AG08396 (cell line): ENCODE measurements at regions not wholly inside any gene's neighbourhood (a gene's known extent, or its start where the extent isn't known, plus 50 kb on each side); places are given as distances from the start of the nearest gene placed in this dataset.
"Not testable (repeated sequence)": the region's sequence is repeated elsewhere in the genome, so short reads cannot be mapped to it uniquely, and the experiment has no call there.

Experiments
- DNase-seq: peaks from one replicate; pipeline ENCODE4 v3.0.0; 2012; ENCODE audit warnings: low spot score, mixed read lengths

GRCh38 chr1:67584938-67585337 lies 100.1 kb upstream of the GADD45A start:
- DNase-seq: no peak

GRCh38 chr1:67586596-67586995 lies 98.4 kb upstream of the GADD45A start:
- DNase-seq: peak; percentile 45

DNA sequence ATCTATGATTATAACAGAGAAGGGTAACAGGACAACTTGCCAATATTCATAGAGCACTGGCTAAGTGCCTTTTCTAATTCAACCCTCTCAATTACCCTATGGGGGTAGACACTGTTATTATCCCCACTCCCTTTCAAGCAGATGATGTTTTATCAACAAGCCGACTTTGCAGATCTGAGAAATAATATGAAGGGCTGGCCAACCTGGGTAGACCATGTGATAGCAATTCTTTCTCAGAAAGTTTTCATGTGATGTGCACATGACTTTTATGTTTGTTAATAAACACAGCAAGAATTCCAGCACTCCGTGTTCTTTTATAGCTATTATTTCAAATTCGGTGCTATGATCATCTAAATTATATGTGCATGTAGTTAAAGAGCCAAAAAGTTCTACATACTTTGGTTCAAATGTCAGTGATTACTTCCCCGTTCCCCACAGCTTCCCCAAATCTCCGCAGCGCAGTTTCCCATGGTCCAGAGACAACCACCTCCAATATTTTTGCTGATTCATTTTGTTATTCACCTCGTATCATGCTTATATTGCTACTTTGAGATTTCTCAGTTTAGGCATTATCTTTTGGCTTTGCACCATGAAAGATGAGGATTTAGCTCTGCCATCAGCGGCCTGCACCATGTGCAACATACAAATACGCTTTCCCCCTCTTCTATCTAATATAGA lies 96.7 kb upstream of the GADD45A start:
- DNase-seq: no peak

- DNase-seq: no peak
Measured at GRCh38 chr1:67589519-67590233, 95.3 kb upstream of the GADD45A start.

- peak; percentile 32 for DNase-seq
Measured at GRCh38 chr1:67590329-67590728, 94.7 kb upstream of the GADD45A start.

GRCh38 chr1:67594764-67595163 lies 90.2 kb upstream of the GADD45A start:
- DNase-seq: no peak

- no peak for DNase-seq
Measured at GRCh38 chr1:67596674-67597073, 88.3 kb upstream of the GADD45A start.

- no peak for DNase-seq
Measured at GRCh38 chr1:67597336-67597735, 87.7 kb upstream of the GADD45A start.

GRCh38 chr1:67599085-67599484 lies 85.9 kb upstream of the GADD45A start:
- DNase-seq: no peak

GRCh38 chr1:67601539-67601938 lies 83.5 kb upstream of the GADD45A start:
- no peak for DNase-seq

DNA sequence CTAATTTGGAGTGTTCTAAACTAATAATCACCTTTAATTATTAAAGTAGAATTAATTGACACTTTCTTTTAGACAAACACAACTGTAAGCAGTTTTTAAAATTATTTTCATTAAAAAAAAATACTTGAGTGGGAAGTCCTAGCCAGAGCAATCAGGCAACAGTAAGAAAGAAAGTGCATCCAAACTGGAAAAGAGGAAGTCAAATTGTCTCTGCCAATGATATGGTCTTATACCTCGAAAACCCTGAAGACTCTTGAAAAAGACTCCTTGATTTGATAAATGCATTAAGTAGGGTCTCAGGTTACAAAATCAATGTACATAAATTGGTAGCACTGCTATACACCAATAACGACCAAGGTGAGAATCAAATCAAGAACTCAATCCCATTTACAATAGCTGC lies 83.0 kb upstream of the GADD45A start:
- no peak for DNase-seq

- DNase-seq: no peak
Measured at GRCh38 chr1:67604778-67605177, 80.2 kb upstream of the GADD45A start.

GRCh38 chr1:67605209-67605780 lies 79.7 kb upstream of the GADD45A start:
- DNase-seq: no peak

- no peak for DNase-seq
Measured at GRCh38 chr1:67607286-67607685, 77.7 kb upstream of the GADD45A start.

- no peak for DNase-seq
Measured at GRCh38 chr1:67607699-67608098, 77.3 kb upstream of the GADD45A start.

DNA sequence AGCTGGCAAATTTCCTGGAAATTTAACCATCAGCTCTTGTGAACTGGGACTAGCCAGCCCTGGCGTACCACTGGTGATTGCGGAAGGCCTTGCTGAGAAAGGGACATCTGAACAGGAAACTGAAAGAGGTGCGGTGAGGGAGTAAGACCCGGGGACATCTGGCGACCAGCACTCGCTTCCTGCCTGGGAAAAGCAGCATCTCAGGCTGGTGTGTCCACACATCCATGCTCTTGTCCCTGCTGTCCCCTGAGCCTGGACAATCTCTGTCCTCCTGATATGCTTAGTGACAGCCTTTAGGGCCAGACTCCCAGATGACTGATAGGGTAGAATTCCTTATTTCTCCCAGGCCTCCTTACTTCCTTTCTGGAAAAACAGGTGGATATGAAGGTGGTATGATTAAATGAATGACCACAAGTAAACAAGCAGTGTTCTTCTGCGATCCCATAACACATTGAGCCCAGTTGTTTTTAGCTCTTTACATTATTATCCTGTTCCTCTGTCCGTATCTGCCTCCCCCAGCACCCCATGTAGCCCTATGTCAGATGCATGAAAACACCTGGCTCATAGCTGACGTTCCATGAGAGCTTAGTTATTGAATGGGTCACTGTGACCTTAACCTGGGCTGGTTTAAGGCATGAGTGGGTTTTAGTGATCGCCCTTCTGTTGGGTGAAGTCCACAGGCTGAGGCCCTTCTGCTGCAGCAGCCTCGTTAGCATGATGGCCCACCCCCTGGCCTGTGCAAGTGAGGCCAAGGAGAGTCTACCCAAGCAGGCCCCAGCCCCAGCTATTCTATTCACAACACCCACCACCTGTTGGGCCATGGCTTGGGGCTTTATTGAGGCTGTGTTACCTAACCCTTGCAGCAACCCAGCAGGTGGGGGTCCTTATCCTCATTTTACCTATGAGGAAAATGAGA lies 76.1 kb upstream of the GADD45A start:
- DNase-seq: no peak

GRCh38 chr1:67609577-67610341 lies 75.2 kb upstream of the GADD45A start:
- DNase-seq: no peak

- DNase-seq: no peak
Measured at GRCh38 chr1:67610450-67610849, 74.6 kb upstream of the GADD45A start.

DNA sequence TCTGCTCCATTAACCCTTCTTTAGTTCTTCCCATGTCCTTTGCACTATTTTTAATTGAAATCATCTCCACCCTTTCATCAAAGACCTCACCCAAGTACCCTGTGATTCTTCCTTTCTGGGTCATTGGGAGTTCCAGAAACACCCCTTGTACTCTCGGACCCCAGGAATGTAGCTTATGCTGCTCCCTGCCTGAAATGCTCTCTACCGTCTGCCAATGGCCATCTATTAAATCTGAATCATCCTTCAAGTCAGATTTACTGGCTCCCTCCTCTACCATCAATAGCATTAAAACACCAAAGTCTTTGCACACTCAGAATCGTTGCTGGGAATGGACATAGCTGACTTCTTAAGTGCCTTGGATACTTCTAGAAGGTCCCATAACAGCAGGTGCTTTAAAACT lies 73.2 kb upstream of the GADD45A start:
- no peak for DNase-seq

DNA sequence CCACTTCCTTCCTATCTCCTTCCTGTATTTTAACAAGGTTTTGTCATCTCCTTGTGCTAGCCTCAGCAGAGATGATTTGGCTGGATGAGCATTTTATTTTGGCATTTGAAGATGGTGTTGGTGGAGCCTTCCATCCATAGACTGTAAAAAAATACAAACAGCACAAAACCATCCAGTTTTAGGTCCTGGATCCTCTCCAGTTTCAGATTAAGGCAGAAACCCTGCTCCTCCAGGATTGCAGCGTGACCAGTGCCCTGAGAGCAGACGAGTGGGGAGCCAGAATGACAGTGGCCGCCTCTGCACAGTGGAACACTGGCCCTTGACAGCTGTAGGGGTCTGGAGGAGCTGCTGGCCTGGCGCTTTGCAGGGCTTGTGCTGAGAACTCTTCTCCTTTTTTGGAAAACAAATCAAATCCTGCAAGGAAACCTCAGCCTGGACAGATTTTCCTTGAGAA lies 72.2 kb upstream of the GADD45A start:
- DNase-seq: no peak

- DNase-seq: not testable (repeated sequence)
Measured at GRCh38 chr1:67613479-67613878, 71.5 kb upstream of the GADD45A start.
